Stimulated activated CD4-positive, alpha-beta T cell treated with anti-CD3 and anti-CD28 coated beads, Interleukin-1b, Interleukin-23, amount 100 ng/mL, for 48 hours (primary cell): ENCODE measurements at regions not wholly inside any gene's neighbourhood (a gene's known extent, or its start where the extent isn't known, plus 50 kb on each side); places are given as distances from the start of the nearest gene placed in this dataset.

Experiments
- DNase-seq: peaks from one replicate; pipeline ENCODE4 v3.0.0-alpha.2; 2020

DNA sequence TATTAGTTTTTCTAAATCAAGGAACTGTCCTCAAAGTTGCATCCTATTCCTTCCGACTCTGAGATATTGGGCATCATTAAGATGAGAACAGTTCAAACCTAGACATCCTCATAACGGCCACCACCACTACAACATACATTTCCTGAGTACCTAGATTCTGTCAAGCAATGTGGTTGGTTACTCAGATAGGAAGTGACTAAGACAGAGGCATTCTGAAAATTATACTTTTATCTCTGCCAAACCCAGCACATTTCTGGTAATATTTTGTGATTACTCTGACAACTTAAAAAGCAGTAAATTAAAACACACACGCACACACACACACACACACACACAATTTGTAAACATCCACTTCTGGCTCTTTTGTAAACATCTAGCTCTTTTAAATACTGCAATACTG, 291.2 kb upstream of the MEOX2 start:
- no peak for DNase-seq

DNA sequence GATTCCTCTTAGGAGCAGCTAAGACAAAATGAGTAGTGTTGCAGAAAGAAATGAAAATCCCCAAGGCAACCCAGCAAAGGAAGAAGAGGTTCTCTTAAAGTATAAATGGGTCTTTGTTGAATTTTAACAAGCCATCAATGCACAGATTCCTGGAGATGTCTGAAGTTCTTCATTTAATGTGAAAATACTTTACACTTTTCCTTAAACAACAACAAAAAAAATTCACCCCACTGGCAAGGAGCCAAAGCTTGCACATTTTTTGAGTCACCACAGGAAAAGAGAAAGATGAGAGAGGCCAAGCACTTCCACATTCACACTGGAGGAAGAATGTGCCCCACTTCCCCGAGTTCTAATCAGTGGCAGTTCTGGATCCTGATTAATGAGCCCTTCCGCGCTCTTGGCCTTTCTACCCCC, 286.4 kb upstream of the MEOX2 start:
- no peak for DNase-seq

DNA sequence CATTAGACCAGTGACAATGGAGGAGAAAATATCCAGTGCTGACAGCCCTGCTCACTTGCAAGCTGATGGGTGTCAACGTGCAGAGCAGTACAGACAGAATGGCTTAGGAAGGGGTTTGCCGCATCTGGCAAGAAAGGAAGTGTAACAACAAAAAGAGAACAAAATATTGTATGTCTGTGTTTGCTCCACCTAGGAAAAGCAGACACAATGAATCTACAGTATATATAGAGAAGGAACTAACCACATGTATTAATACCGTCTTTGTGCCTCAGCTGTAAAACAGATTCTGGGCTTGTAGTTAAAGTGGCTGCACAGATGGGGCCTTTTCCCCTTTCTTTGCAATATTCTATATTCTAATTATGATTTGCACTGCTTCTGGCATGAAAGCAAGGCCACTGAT, 281.1 kb upstream of the MEOX2 start:
- no peak for DNase-seq

DNA sequence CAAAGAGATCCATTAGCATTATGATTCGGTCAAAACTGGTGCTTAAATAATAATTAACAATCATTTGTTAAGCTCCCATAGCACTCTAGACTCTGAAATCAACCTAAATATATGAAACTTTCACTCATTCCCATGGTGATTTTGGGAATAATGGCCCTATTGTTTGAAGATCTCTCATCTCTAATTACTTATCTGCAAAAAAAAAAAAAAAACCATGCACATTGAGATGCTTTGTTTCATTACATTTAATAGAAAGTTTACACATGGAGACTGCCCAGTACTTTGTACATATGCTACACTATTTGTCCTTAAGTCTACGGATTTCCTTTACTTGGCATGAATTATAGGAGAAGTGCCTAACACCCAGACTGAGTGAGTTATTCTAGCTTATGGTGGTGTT, 280.6 kb upstream of the MEOX2 start:
- DNase-seq, result no peak

DNA sequence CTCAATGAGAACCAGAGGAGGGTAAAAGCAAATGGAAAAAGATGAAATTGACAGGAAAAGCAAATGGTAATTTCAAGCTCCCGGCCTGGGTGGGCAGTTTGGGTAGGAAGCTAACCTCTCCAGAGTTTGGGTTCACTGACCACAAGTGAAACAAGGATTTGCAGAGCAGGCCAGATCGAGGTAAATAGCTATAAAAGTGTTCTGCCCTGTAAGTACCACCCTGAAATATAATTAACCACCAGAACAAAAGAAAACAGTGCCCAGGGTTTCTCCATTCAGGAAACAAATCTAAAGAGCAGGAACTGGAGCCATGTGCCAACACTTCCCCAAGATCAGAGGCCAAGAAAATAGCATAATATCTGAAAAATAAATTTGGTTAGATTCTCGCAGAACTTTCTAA, 276.7 kb upstream of the MEOX2 start:
- DNase-seq, result no peak

DNA sequence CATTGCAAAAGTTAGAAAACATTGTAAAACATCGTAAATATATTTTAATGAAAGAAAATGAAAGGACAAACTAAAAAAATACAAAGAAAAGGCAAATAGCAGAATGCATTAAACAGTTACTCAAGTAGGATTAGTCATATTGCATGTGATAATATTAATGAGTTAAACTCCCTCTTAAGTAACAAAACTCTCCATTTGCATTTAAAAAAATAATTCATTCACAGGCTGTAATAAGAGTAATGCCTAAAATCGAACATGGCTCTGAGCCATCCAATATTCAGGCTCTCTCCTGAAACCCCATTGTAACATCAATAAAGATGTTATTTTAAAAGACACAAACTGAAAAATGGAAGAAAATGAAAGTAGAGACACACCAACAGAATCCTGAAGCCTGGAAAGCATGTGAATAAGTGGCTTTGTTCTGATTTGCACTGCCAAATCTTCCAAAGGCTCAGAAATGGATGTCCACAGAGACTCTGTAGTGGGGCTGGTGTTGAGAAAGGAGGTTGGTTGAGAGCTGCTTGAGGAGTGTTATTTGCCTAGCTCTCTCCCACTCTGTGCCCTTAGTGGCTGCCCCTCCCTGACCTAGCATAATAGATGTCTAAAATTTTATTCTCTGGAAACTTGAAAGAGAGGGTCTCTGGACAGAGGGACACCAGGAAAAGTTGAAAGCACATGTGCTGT, 268.3 kb upstream of the MEOX2 start:
- no peak for DNase-seq

DNA sequence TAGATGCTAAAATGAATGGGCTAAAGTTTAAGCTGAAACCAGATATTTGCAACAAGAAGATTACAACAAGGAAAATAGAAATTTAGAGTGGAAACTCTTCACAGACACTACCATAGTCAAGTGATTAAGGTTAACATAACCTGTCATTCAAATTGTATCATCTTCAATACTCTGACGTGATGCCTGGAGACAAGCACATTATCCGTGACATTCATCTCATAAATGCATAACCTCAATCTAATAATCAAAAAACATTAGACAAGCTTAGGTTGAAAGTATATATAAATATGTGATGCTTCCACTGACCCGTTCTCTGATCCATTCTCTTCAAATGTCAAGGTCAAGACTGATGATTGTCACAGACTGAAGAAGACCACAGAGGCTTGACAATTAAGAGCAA, 263.8 kb upstream of the MEOX2 start:
- no peak for DNase-seq

DNA sequence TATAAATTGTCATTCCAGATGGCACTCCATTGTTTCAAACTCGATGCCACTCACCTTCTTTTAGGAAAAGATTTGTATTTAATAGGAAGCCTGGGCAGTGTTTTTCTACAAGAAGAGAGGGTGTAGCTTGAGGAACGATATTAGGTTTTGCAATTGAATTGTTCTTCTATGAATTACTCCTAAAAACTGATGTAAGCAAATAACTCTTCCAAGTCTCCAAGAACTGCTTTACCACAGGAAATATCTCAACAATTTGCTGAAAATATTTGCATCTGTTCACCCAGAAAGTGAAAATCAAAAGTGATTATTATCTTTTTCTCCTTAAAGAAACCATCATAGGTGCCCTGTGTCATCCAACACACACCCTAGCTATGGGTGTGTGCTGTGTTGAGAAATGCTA, 261.3 kb upstream of the MEOX2 start:
- no peak for DNase-seq

DNA sequence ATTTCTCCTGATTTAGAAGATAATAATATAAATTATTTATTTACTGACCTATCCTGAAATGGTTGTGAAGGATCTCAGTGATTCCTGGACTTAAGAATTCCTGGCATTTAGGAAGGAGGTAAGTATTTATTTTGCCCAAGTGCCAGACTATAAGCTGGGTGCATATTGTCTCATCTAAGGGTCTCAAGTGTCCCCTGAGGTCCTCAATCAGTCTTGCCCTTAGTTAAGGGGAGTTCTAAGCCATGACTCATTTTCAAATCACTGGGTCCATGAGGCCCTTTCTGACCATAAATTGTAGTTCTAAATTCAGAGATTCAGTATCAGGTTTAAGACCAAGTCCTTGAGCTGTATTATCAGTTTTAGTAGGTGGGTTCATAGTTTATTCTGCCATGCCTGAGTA, 251.6 kb upstream of the MEOX2 start:
- no peak for DNase-seq

DNA sequence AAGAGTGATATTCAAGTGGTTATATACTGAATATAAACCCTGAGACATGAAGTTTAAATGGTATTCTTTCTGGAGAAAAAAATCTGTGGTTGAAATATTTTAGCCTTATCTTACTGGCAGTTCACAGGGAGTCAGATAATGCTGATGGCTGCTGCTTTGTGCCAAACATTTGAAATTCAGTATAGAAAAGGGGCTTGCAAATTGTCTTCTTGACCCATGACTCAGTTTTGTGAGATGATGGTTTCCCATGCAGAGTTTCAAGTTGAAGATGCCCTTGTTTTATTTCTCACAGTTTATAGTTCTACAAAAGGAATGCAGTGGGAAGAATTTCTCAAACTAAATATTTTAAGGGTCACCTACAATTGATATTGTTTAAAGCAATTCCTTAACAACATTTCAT, 251.1 kb upstream of the MEOX2 start:
- DNase-seq, result no peak

DNA sequence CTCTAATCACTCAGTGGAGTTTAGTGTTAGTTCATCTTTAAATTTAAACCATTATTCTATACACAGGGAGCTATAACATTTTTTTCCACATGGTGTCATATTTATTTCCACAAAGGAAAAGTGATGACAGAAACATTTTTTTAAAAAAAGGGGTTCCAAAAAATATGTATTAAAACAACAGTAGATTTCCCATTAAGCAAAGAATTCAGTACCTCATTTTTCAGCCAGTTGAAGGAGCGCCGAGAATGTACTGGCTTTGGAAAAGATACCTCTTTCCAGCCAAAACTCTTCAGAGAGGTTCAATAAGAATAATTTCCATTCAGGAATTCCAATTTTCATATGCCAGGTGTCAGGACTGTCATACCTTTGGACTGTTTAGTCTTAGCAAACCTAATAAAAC, 250.5 kb upstream of the MEOX2 start:
- no peak for DNase-seq

DNA sequence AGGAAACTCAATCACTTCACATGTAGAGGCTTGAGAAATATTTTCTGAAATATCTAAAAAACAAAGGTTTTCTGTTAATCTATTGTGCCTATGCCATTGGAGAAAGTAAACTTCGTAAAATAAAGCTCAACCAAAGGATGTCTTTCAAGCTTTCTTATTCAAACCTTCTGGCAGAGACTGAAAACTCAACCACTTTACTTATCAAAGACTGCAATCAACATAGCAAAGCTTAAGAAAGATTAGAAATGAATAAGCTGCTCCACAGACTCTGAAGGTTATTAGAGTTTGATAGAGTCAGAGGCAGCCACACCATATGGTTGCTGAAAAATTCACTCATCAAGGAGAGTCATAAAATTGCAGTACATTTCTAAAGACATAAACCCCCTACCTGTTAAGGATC, 245.8 kb upstream of the MEOX2 start:
- DNase-seq, result no peak

DNA sequence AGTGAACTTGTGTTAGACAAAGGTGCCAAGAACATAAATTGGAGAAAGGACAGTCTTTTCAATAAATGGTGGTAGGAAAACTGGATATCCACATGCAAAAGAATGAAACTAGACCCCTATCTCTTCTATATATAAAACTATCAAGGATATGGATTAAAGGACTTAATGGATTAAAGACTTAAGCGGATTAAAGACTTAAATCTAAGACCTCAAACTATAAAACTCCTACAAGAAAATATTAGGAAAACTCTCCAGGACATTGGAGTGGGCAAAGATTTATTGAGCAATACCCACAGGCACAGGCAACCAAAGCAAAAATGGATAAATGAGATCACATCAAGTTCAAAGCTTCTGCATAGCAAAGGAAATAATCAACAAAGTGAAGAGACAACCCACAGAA, 242.9 kb upstream of the MEOX2 start:
- no peak for DNase-seq

DNA sequence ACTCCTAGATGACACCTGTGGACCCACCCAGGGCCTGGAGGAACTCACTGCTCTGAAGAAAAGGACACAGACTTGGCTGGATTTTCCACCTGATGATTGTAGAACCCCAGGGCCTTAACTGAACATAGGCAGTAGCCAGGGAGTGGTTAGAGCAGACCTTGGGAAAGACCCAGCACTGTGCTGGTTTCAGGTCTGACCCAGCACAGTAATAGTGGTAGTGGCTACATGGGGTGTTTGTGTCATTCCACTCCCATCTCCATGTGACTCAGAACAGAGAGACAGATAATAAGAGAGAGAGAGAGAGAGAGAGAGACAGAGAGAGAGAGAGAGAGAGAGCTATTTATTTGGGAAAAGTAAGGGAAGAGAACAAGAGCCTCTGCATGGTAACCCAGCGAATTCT, 239.1 kb upstream of the MEOX2 start:
- DNase-seq, result no peak

DNA sequence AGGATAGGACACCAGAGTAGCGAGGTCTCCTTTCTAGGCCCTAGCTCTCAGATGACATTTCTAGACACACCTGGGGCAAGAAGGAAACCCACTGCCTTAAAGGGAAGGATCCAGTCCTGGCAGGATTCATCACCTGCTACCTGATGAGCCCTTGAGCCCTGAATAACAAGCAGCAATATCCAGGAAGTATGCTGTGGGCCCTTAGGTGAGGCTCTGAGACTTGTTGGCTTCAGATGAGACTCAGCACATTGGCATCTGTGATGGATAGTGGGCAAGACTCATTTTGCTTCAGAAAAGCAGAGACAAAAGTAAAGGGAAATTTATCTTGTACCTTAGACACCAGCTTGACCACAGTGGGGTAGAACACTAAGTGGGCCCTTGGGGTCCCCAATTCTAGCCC, 238.4 kb upstream of the MEOX2 start:
- DNase-seq, result no peak

DNA sequence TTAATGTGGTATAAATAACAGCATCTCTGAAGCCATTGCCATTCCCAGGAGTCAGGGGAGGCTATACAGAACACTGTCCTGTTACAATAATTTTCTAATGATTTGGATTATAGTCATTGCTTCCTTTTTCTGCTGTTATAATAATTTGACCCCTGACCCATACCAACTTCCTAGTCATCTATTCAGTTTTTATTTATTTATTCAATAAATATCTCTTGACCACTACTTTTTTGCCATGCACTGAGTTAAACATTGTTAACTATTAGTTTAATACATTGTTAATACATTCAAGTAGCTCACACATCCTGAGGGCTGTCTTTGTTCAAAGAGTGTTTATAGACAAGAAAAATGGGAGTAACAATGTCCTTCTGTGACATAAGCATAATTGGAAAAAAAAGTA, 235.5 kb upstream of the MEOX2 start:
- DNase-seq, result no peak

DNA sequence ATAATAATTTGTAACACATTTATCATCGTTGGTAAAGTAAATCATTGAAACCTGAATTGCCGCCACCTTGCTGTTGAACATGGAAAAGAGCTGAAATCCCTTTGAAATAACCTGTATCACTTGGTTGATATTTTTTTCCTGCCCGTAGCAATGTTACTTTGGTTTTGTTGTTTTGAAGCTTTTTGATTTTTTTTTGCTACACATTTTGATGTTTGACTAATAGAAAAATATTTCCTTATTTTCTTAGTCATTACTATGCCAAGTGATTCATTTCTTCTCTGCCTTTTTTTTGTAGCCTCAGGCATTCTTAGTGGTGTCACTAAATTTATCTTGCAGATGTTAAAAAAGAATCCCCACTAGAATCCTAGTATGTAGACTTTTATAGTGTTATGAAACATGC, 235.1 kb upstream of the MEOX2 start:
- DNase-seq, result no peak

DNA sequence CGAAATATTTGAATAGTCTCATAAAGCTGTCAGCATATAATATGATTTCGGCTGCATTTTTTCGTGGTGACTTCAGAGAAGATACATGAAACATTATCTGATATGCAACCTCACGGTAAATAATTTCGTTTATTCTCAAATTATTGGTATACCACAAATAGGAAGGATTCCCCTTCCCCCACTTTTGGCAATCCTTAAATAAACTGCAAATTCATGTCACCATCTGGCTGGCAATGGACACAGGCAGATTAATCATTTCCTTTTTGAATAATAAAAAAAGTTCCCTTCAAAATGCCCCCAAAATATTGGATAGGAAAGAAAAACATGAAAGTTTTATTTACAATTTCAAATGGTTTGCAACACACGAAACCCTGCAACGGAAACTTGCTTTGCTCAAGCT, 234.5 kb upstream of the MEOX2 start:
- DNase-seq, result no peak

DNA sequence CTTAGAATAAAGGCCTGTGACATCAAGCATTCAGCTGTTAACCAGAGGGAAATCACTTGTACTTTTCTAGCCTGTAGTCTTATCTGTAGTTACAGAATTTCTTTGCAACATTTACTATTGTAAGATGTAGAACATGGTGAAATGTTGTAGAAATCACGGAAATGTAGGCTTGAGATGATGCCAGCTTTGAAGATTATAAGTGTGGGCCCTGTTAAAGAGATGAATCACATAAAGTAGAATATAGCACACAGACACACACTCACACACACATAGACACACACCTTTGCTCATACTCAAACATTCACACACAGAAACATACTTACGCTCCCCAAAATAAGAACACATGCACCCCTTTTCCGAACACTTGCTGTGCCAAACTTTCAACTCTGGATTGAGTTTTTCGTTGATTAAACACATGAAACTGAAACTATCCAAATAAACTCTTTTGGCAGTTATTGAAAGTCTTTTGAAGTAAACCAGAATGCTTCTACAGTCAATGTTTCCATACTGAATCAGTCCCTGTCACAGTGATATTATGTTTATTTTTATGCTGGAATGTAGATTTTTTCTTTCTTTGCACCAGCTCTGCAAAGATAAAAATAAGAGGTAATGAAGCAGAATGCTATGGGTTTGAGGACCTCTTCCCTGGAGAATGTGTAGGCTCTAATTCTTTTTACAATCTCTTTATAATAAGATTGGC, 230.3 kb upstream of the MEOX2 start:
- DNase-seq, result no peak

DNA sequence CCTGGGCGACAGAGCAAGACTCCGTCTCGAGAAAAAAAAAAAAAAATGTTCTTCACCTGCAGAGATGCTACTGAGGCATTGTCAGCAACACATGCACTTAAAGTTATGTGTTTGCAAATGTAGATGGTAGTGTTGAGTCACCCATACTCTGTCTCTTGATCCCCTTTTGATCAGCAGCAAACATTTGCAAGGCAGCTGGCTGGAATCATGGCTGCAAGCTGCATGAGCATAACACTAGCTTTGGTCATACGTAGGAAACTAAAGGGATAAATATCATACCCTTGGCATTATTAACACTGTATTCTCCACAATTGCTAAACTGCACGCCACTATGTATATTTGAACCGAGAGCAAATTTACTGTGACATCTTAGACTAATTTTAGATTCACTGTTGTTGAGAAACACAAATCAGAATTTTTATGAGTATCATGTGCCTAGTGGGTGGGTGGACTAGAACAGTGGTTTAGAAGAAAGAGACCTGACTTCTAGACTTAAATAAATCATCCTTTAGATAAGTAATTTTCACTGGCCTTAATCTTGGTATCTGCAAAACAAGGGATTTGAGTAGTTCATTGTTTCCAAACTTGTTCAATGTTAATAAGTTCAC, 229.3 kb upstream of the MEOX2 start:
- DNase-seq, result no peak

DNA sequence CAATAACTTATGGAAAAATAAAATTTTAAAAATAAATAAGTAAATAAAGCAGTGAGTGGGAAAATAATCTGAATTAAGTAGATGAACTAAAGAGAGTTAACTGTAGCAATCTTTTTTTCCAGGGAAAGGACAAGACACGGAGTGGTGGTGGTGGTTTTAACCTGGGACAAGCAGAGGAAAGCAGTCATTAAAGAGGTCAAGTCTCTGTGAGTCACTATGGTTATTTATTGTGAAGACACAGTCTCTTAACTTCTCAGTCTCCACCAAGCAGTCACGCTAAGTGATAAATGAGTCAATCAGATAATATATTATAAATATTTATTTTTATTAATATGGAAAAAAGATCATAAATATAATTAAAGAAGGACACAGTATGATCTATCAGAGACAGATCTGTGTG, 228.1 kb upstream of the MEOX2 start:
- DNase-seq, result no peak

DNA sequence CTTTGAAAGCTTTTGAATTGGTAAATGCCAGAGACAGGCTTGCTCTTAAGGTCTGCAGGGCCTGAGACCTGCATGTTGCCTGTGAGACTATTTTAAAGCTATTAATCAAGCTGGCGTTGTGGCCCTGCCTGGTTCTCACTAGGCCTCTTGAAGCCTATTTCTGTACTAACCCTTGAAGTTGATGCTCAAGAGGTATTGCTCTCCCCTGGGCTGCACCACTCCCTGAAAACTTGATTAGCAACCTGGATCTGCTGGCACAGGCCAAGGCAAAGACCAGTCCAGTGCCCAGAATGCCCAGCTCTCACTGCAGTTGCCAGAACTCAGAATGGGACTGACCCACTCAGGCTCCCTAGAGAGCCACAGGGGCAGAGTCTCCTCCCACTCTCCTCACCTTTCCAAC, 220.0 kb upstream of the MEOX2 start:
- no peak for DNase-seq

DNA sequence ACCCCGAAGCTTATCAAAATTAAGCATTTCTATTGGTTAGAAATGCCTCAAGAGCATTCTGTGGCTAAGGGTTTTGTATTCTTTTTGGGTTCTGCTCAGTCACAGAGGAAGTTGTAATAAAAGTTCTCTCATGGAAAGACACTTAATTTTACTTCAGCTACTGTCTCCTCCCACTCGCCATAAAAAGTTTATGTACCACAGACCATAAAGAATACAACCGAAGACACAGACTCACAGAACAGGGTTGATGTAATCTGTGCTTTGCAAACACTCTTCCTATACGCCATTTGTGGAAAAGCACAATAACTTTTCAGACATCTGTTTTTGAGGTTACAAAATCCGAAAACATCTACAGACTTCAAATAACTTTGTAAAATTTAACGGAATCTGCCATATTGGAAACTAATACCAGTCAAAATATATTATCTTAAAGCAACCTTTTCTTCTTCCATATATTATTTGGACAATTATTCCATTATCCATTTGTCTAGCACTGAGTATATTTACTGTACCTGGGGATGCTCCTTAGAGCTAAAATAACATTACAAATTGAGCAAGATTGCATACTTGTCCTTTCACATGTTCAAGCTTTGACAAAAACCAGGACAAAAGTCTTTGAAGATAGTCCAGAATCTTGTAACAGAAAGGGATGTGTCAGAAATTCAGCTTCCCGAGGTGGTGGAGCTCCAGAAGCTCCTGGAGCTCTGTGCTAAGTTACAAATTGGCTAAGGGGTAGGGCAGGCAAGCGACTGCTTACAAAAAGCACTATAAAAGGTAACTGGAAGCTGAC, 219.0 kb upstream of the MEOX2 start:
- no peak for DNase-seq
